GM23338 (cell line): ENCODE measurements at regions not wholly inside any gene's neighbourhood (a gene's known extent, or its start where the extent isn't known, plus 50 kb on each side); places are given as distances from the start of the nearest gene placed in this dataset.

Source experiments
- ATAC-seq: fragments of 200-7000 bp; cut with Tn5 transposase; 3 replicates; pipeline ENCODE4 v1.9.1; 2020
- DNase-seq: peaks from one replicate; pipeline ENCODE4 v3.0.0-alpha.2; 2015; ENCODE audit warnings: low spot score
- H2AFZ ChIP-seq: fragments of 200-600 bp; sonication (generic); 2 replicates; pipeline ENCODE4 v1.8.0; 2016; ENCODE audit warnings: antibody characterized with exemption, mild to moderate bottlenecking, moderate library complexity
- H3F3A ChIP-seq: fragments of 200-600 bp; sonication (generic); replicated peaks from 2 replicates; pipeline ENCODE4 v1.8.0; 2017; ENCODE audit warnings: antibody characterized with exemption, mixed run types, low read depth
- H3K27ac ChIP-seq: fragments of 200-600 bp; sonication (generic); 2 replicates; pipeline ENCODE4 v1.6.1; 2016; ENCODE audit warnings: low read depth
- H3K27me3 ChIP-seq: fragments of 200-600 bp; sonication (generic); 2 replicates; pipeline ENCODE4 v1.8.0; 2016; ENCODE audit warnings: mild to moderate bottlenecking, mixed run types, moderate library complexity; ENCODE audit not compliant: insufficient read depth
- H3K36me3 ChIP-seq: fragments of 200-600 bp; sonication (generic); 2 replicates; pipeline ENCODE4 v1.8.0; 2016; ENCODE audit warnings: mild to moderate bottlenecking; ENCODE audit not compliant: insufficient read depth
- H3K4me1 ChIP-seq: fragments of 200-600 bp; sonication (generic); 2 replicates; pipeline ENCODE4 v1.8.0; 2016; ENCODE audit warnings: mild to moderate bottlenecking, moderate library complexity; ENCODE audit not compliant: insufficient read depth
- H3K4me2 ChIP-seq: fragments of 200-600 bp; sonication (generic); 2 replicates; pipeline ENCODE4 v1.7.1; 2017; ENCODE audit warnings: mixed run types
- H3K4me3 ChIP-seq: fragments of 200-600 bp; sonication (generic); 2 replicates; pipeline ENCODE4 v1.6.1; 2016; ENCODE audit warnings: mixed run types
- H3K79me2 ChIP-seq: fragments of 200-600 bp; sonication (generic); replicated peaks from 2 replicates; pipeline ENCODE4 v1.8.0; 2017; ENCODE audit warnings: mild to moderate bottlenecking; ENCODE audit not compliant: insufficient read depth
- H3K9me2 ChIP-seq: fragments of 200-600 bp; sonication (generic); 2 replicates; pipeline ENCODE4 v1.8.0; 2017; ENCODE audit not compliant: insufficient read depth
- H4K20me1 ChIP-seq: fragments of 200-600 bp; sonication (generic); replicated peaks from 2 replicates; pipeline ENCODE4 v1.8.0; 2017; ENCODE audit warnings: mild to moderate bottlenecking; ENCODE audit not compliant: insufficient read depth
- H3K27ac Mint-ChIP-seq: 2 replicates; pipeline ENCODE4 v1.8.0; 2020; ENCODE audit warnings: inconsistent platforms, mild to moderate bottlenecking, moderate library complexity, mixed read lengths
- H3K27me3 Mint-ChIP-seq: 3 replicates; pipeline ENCODE4 v1.8.0; 2022; ENCODE audit warnings: low read depth, mild to moderate bottlenecking, moderate library complexity, mixed read lengths, inconsistent platforms; ENCODE audit not compliant: insufficient read depth, poor library complexity
- H3K36me3 Mint-ChIP-seq: 3 replicates; pipeline ENCODE4 v1.8.0; 2021; ENCODE audit warnings: low read depth, mild to moderate bottlenecking, inconsistent platforms, moderate library complexity, mixed read lengths
- H3K4me1 Mint-ChIP-seq: 3 replicates; pipeline ENCODE4 v1.8.0; 2020; ENCODE audit warnings: mild to moderate bottlenecking, inconsistent platforms, mixed read lengths
- H3K4me3 Mint-ChIP-seq: 3 replicates; pipeline ENCODE4 v1.8.0; 2021; ENCODE audit warnings: moderate library complexity, mild to moderate bottlenecking, inconsistent platforms, mixed read lengths
- H3K9me3 Mint-ChIP-seq: 3 replicates; pipeline ENCODE4 v1.8.0; 2020; ENCODE audit warnings: moderate library complexity, mild to moderate bottlenecking, inconsistent platforms, mixed read lengths
- EZH2phosphoT487 ChIP-seq: fragments of 200-600 bp; sonication (generic); IDR thresholded peaks from one replicate; pipeline ENCODE4 v1.8.1; 2018; ENCODE audit warnings: antibody characterized with exemption; ENCODE audit not compliant: unreplicated experiment
- STAT1 ChIP-seq: IDR thresholded peaks from one replicate; pipeline ENCODE4 v1.6.1; 2016; ENCODE audit warnings: antibody characterized with exemption; ENCODE audit not compliant: unreplicated experiment
- ZNF114 ChIP-seq: fragments of 250-450 bp; sonication (Bioruptor Pico); IDR thresholded peaks from 2 replicates; pipeline ENCODE4 v1.5.0; 2020; ENCODE audit warnings: mild to moderate bottlenecking, moderate library complexity
- ZNF331 ChIP-seq: fragments of 250-450 bp; sonication (Bioruptor Pico); IDR thresholded peaks from 2 replicates; pipeline ENCODE4 v1.5.0; 2020; ENCODE audit warnings: low read depth, mild to moderate bottlenecking, moderate library complexity
- TF ChIP-seq, protein P1 (sequence below): IDR thresholded peaks from 2 replicates; pipeline ENCODE4 v1.6.1; 2016; ENCODE audit warnings: antibody characterized with exemption
- TF ChIP-seq, protein P2 (sequence below): IDR thresholded peaks from one replicate; pipeline ENCODE4 v1.6.1; 2018; ENCODE audit warnings: antibody characterized with exemption; ENCODE audit not compliant: unreplicated experiment
- TF ChIP-seq, protein P3 (sequence below): fragments of 250-450 bp; sonication (Bioruptor Pico); IDR thresholded peaks from 2 replicates; pipeline ENCODE4 v1.5.0; 2020; ENCODE audit warnings: mild to moderate bottlenecking, moderate library complexity
- TF ChIP-seq, protein P4 (sequence below), 2 experiments: fragments of 200-600 bp in 1 of 2; sonication (generic) in 1 of 2; conservative IDR thresholded peaks; 2 replicates each; pipeline versions ENCODE4 v1.5.1 to v1.6.1; 2016 to 2017; ENCODE audit warnings: antibody characterized with exemption in 2 of 2, low read depth in 2 of 2, mild to moderate bottlenecking in 2 of 2, moderate library complexity in 1 of 2

DNA sequence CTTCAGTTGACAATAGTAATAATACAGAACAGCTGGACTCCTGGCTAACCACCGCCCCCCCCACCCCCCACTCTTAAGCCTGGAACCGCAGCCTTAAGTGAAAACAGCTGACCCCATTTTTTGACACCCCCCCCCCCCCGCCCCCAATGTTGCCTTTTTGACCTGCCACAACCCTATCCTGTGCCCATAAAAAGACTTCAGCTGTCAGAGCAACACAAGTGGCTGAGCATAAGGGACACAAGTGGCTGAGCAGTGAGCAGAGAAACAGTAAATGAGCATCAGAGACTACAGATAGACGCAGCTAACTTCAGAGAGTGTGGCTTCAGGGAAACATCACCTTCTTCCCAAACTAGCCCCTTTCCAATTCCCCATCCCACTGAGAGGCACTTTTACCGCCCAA is 1493.8 kb downstream of the LRRC4C start:
- Histone ChIP-seq H3K36me3 (no peaks in the 10 kb centered on the region), H3K4me3 (no peak overlapping the region), H3K4me2 (no peak overlapping the region), H3K27ac (no peak overlapping the region), H3K27me3 (no peaks in the 10 kb centered on the region), H2AFZ (no peak overlapping the region), H3K9me2 (no peaks in the 10 kb centered on the region), H3K4me1 (no peaks in the 10 kb centered on the region), H3F3A (no peaks in the 10 kb centered on the region), H4K20me1 (no peaks in the 10 kb centered on the region), H3K79me2 (no peaks in the 10 kb centered on the region)
- no peak for DNase-seq
- Mint-ChIP-seq H3K4me1 (no peaks in the 10 kb centered on the region), H3K4me3 (no peak overlapping the region), H3K36me3 (no peaks in the 10 kb centered on the region), H3K9me3 (no peaks in the 10 kb centered on the region), H3K27ac (no peak overlapping the region), H3K27me3 (peaks cover 5% of the 10 kb centered on the region)
- no peak for ATAC-seq
- TF ChIP-seq, protein P1, sequence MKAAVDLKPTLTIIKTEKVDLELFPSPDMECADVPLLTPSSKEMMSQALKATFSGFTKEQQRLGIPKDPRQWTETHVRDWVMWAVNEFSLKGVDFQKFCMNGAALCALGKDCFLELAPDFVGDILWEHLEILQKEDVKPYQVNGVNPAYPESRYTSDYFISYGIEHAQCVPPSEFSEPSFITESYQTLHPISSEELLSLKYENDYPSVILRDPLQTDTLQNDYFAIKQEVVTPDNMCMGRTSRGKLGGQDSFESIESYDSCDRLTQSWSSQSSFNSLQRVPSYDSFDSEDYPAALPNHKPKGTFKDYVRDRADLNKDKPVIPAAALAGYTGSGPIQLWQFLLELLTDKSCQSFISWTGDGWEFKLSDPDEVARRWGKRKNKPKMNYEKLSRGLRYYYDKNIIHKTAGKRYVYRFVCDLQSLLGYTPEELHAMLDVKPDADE: no peak
- TF ChIP-seq ZNF331 (CRISPR knock-in tag) (no peak), ZNF114 (no peak)
- TF ChIP-seq, protein P2, sequence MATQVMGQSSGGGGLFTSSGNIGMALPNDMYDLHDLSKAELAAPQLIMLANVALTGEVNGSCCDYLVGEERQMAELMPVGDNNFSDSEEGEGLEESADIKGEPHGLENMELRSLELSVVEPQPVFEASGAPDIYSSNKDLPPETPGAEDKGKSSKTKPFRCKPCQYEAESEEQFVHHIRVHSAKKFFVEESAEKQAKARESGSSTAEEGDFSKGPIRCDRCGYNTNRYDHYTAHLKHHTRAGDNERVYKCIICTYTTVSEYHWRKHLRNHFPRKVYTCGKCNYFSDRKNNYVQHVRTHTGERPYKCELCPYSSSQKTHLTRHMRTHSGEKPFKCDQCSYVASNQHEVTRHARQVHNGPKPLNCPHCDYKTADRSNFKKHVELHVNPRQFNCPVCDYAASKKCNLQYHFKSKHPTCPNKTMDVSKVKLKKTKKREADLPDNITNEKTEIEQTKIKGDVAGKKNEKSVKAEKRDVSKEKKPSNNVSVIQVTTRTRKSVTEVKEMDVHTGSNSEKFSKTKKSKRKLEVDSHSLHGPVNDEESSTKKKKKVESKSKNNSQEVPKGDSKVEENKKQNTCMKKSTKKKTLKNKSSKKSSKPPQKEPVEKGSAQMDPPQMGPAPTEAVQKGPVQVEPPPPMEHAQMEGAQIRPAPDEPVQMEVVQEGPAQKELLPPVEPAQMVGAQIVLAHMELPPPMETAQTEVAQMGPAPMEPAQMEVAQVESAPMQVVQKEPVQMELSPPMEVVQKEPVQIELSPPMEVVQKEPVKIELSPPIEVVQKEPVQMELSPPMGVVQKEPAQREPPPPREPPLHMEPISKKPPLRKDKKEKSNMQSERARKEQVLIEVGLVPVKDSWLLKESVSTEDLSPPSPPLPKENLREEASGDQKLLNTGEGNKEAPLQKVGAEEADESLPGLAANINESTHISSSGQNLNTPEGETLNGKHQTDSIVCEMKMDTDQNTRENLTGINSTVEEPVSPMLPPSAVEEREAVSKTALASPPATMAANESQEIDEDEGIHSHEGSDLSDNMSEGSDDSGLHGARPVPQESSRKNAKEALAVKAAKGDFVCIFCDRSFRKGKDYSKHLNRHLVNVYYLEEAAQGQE: no peak

DNA sequence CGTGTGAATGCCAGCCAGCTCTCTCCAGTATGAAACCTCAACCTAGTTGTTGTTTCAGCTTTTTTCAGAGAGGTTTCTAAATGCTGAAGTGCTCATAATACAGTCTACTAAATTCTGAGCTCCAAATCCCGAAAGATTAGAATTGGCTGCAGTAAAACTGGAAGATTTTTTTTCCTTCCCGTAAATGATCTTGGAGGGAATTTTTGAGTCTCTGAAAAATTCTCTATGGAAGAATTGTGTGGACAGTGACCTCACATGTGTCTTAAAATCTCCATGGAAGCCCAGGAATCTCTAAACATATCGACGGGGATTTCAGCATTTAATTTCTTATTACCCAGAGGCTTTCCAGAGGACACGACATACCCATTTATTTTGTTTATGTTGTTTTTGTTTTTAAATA is 1499.2 kb downstream of the LRRC4C start:
- Mint-ChIP-seq H3K27me3 (no peaks in the 10 kb centered on the region), H3K9me3 (no peaks in the 10 kb centered on the region), H3K27ac (no peak overlapping the region), H3K36me3 (no peaks in the 10 kb centered on the region), H3K4me3 (no peak overlapping the region), H3K4me1 (no peaks in the 10 kb centered on the region)
- ATAC-seq (no peak), DNase-seq (no peak)
- no peak overlapping the region for H3K4me3 ChIP-seq
- H3K4me1 ChIP-seq: no peaks in the 10 kb centered on the region
- H4K20me1 ChIP-seq: no peaks in the 10 kb centered on the region
- H3K36me3 ChIP-seq: no peaks in the 10 kb centered on the region
- no peak overlapping the region for H2AFZ ChIP-seq
- no peak overlapping the region for H3K27ac ChIP-seq
- no peaks in the 10 kb centered on the region for H3K79me2 ChIP-seq
- H3K4me2 ChIP-seq: no peak overlapping the region
- no peaks in the 10 kb centered on the region for H3K27me3 ChIP-seq
- no peaks in the 10 kb centered on the region for H3K9me2 ChIP-seq
- H3F3A ChIP-seq: no peaks in the 10 kb centered on the region
- TF ChIP-seq, protein P3, sequence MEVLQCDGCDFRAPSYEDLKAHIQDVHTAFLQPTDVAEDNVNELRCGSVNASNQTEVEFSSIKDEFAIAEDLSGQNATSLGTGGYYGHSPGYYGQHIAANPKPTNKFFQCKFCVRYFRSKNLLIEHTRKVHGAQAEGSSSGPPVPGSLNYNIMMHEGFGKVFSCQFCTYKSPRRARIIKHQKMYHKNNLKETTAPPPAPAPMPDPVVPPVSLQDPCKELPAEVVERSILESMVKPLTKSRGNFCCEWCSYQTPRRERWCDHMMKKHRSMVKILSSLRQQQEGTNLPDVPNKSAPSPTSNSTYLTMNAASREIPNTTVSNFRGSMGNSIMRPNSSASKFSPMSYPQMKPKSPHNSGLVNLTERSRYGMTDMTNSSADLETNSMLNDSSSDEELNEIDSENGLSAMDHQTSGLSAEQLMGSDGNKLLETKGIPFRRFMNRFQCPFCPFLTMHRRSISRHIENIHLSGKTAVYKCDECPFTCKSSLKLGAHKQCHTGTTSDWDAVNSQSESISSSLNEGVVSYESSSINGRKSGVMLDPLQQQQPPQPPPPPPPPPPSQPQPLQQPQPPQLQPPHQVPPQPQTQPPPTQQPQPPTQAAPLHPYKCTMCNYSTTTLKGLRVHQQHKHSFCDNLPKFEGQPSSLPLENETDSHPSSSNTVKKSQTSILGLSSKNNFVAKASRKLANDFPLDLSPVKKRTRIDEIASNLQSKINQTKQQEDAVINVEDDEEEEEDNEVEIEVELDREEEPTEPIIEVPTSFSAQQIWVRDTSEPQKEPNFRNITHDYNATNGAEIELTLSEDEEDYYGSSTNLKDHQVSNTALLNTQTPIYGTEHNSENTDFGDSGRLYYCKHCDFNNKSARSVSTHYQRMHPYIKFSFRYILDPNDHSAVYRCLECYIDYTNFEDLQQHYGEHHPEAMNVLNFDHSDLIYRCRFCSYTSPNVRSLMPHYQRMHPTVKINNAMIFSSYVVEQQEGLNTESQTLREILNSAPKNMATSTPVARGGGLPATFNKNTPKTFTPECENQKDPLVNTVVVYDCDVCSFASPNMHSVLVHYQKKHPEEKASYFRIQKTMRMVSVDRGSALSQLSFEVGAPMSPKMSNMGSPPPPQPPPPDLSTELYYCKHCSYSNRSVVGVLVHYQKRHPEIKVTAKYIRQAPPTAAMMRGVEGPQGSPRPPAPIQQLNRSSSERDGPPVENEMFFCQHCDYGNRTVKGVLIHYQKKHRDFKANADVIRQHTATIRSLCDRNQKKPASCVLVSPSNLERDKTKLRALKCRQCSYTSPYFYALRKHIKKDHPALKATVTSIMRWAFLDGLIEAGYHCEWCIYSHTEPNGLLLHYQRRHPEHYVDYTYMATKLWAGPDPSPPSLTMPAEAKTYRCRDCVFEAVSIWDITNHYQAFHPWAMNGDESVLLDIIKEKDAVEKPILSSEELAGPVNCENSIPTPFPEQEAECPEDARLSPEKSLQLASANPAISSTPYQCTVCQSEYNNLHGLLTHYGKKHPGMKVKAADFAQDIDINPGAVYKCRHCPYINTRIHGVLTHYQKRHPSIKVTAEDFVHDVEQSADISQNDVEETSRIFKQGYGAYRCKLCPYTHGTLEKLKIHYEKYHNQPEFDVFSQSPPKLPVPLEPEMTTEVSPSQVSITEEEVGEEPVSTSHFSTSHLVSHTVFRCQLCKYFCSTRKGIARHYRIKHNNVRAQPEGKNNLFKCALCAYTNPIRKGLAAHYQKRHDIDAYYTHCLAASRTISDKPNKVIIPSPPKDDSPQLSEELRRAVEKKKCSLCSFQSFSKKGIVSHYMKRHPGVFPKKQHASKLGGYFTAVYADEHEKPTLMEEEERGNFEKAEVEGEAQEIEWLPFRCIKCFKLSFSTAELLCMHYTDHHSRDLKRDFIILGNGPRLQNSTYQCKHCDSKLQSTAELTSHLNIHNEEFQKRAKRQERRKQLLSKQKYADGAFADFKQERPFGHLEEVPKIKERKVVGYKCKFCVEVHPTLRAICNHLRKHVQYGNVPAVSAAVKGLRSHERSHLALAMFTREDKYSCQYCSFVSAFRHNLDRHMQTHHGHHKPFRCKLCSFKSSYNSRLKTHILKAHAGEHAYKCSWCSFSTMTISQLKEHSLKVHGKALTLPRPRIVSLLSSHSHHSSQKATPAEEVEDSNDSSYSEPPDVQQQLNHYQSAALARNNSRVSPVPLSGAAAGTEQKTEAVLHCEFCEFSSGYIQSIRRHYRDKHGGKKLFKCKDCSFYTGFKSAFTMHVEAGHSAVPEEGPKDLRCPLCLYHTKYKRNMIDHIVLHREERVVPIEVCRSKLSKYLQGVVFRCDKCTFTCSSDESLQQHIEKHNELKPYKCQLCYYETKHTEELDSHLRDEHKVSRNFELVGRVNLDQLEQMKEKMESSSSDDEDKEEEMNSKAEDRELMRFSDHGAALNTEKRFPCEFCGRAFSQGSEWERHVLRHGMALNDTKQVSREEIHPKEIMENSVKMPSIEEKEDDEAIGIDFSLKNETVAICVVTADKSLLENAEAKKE (CRISPR knock-in tag): no peak
- TF ChIP-seq, protein P4, sequence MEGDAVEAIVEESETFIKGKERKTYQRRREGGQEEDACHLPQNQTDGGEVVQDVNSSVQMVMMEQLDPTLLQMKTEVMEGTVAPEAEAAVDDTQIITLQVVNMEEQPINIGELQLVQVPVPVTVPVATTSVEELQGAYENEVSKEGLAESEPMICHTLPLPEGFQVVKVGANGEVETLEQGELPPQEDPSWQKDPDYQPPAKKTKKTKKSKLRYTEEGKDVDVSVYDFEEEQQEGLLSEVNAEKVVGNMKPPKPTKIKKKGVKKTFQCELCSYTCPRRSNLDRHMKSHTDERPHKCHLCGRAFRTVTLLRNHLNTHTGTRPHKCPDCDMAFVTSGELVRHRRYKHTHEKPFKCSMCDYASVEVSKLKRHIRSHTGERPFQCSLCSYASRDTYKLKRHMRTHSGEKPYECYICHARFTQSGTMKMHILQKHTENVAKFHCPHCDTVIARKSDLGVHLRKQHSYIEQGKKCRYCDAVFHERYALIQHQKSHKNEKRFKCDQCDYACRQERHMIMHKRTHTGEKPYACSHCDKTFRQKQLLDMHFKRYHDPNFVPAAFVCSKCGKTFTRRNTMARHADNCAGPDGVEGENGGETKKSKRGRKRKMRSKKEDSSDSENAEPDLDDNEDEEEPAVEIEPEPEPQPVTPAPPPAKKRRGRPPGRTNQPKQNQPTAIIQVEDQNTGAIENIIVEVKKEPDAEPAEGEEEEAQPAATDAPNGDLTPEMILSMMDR (conservative IDR thresholded peaks at IDR 0.05; ENCODE audit: low read depth in 2 of 2): no peak
- TF ChIP-seq STAT1 (no peak), EZH2phosphoT487 (no peak), ZNF331 (CRISPR knock-in tag) (no peak)
